Thoracic aorta (tissue), 2 donors: ENCODE measurements at regions not wholly inside any gene's neighbourhood (a gene's known extent, or its start where the extent isn't known, plus 50 kb on each side); places are given as distances from the start of the nearest gene placed in this dataset.

Experiments used
- ATAC-seq: fragments of 150-250 bp; one replicate; pipeline ENCODE4 v1.8.0; 2017; ENCODE audit warnings: low read depth; ENCODE audit not compliant: insufficient number of reproducible peaks, low FRiP score
- DNase-seq: peaks from one replicate; pipeline ENCODE4 v3.0.0-alpha.2; 2020; ENCODE audit warnings: low spot score
- H3K27ac ChIP-seq, 2 donors: fragments of 200-600 bp; sonication (generic); 1 replicate in 1 of 2; 2 replicates in 1 of 2; pipeline ENCODE4 v1.5.1; 2016; ENCODE audit warnings: mild to moderate bottlenecking in 2 of 2, moderate library complexity in 2 of 2
- H3K27me3 ChIP-seq: fragments of 200-600 bp; sonication (generic); replicated peaks from 2 replicates; pipeline ENCODE4 v1.6.0; 2016; ENCODE audit warnings: mild to moderate bottlenecking; ENCODE audit not compliant: insufficient read depth
- H3K36me3 ChIP-seq: fragments of 200-600 bp; sonication (generic); one replicate; pipeline ENCODE4 v1.5.1; 2016
- H3K4me1 ChIP-seq, 2 donors: fragments of 200-600 bp; sonication (generic); 1 replicate in 1 of 2; 2 replicates in 1 of 2; pipeline versions ENCODE4 v1.5.1 to v1.6.0; 2016; ENCODE audit warnings: low read depth in 2 of 2, mild to moderate bottlenecking in 1 of 2; ENCODE audit not compliant: control insufficient read depth in 1 of 2
- H3K4me3 ChIP-seq: fragments of 200-600 bp; sonication (generic); 2 replicates; pipeline ENCODE4 v1.5.1; 2016; ENCODE audit warnings: mild to moderate bottlenecking
- H3K9me3 ChIP-seq: fragments of 200-600 bp; sonication (generic); 2 replicates; pipeline ENCODE4 v1.5.1; 2016
- TF ChIP-seq, protein P1 (sequence below): fragments of 200-600 bp; sonication (generic); IDR thresholded peaks from one replicate; pipeline ENCODE4 v1.5.1; 2019; ENCODE audit warnings: antibody characterized with exemption

DNA sequence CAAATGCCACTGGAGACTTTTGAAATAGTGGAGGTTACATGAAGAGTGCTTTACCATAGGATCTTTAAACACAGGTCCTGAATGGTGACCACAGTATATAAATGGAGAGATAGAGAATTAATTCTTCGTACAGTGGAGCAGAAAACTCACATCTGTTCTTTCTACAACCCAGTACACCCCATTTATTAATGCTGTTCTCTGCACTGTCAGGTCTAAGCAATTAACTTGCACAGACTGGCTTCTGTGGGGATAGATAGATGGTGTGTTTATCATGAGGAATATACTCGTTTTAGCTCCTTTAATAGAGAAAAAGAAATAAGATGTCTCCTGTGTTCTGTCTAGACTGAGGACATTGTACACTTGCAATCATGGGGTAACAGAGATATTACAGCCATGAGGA lies 494.3 kb downstream of the TRHDE start:
- Histone ChIP-seq H3K27ac (no peak overlapping the region), H3K36me3 (no peaks in the 10 kb centered on the region), H3K9me3 (no peaks in the 10 kb centered on the region), H3K4me3 (no peak overlapping the region), H3K27me3 (no peaks in the 10 kb centered on the region), H3K4me1 (no peaks in the 10 kb centered on the region)
- TF ChIP-seq, protein P1, sequence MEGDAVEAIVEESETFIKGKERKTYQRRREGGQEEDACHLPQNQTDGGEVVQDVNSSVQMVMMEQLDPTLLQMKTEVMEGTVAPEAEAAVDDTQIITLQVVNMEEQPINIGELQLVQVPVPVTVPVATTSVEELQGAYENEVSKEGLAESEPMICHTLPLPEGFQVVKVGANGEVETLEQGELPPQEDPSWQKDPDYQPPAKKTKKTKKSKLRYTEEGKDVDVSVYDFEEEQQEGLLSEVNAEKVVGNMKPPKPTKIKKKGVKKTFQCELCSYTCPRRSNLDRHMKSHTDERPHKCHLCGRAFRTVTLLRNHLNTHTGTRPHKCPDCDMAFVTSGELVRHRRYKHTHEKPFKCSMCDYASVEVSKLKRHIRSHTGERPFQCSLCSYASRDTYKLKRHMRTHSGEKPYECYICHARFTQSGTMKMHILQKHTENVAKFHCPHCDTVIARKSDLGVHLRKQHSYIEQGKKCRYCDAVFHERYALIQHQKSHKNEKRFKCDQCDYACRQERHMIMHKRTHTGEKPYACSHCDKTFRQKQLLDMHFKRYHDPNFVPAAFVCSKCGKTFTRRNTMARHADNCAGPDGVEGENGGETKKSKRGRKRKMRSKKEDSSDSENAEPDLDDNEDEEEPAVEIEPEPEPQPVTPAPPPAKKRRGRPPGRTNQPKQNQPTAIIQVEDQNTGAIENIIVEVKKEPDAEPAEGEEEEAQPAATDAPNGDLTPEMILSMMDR = no peak
- ATAC-seq = no peak
- DNase-seq = no peak

DNA sequence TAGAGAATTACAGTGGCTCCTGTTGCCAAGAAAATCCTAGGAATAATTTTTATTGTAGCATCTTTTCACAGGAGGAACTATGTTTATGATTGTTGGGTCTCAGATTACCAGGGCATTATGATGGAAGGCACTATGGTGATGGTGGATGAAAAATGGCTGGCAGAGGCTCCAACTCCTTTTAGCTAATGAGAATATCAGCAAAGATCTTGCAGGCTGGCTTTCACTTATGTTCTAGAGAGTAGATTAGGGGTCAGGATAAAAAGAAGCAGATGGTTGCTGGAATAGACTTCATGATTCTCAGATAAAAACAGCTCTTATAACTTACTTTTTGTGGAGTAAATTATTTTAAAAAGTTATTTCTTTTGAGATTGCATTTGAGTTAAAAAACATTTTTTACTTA lies 501.9 kb downstream of the TRHDE start:
- no peaks in the 10 kb centered on the region for H3K27me3 ChIP-seq
- H3K9me3 ChIP-seq = no peaks in the 10 kb centered on the region
- no peak for DNase-seq
- no peaks in the 10 kb centered on the region for H3K36me3 ChIP-seq
- no peak overlapping the region for H3K27ac ChIP-seq
- TF ChIP-seq, protein P1 = no peak
- no peak overlapping the region for H3K4me3 ChIP-seq
- H3K4me1 ChIP-seq = no peaks in the 10 kb centered on the region
- no peak for ATAC-seq

DNA sequence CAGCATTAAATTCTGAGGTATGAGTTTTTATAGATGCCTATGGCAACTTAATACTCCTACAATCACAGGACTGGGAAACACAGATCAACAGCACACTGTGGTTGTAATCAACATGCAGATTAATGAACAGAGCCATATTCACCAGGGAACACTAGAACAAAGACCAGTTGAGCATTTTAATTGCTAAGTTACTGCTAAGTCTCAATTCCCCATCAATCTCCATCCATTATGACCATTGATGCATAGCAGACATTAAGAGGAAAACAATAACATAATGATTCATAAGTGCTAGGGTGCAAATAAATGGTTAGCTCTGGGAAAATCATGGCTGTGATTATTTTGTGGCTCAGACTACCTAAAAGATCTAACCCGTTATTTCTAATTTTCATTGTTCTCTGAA lies 505.6 kb downstream of the TRHDE start:
- H3K27me3 ChIP-seq = no peaks in the 10 kb centered on the region
- DNase-seq = no peak
- no peak overlapping the region for H3K27ac ChIP-seq
- no peaks in the 10 kb centered on the region for H3K9me3 ChIP-seq
- ATAC-seq = no peak
- no peaks in the 10 kb centered on the region for H3K36me3 ChIP-seq
- H3K4me1 ChIP-seq = no peaks in the 10 kb centered on the region
- H3K4me3 ChIP-seq = no peak overlapping the region
- TF ChIP-seq, protein P1 = no peak

DNA sequence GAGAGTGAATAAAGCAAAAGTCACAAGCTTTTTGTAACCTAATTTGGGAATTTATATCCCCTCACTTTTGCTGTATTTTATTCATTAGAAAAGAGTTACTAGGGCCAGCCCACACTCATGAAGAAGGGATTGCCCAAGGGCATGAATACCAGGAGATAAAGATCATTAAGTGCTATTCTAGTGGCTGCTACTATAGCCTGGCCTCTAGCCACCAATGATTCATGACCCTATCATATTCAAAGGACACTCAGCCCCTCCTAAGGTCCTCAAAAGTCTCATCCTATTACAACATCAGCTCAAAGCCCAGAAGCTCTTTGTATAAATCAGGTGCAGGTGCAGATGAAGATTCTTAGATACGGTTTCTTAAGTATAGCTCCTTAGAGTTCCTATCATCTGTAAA lies 518.1 kb downstream of the TRHDE start:
- Histone ChIP-seq H3K4me3 (no peak overlapping the region), H3K4me1 (no peaks in the 10 kb centered on the region), H3K27ac (no peak overlapping the region), H3K27me3 (no peaks in the 10 kb centered on the region), H3K36me3 (no peaks in the 10 kb centered on the region), H3K9me3 (no peaks in the 10 kb centered on the region)
- DNase-seq = no peak
- TF ChIP-seq, protein P1 = no peak
- no peak for ATAC-seq

DNA sequence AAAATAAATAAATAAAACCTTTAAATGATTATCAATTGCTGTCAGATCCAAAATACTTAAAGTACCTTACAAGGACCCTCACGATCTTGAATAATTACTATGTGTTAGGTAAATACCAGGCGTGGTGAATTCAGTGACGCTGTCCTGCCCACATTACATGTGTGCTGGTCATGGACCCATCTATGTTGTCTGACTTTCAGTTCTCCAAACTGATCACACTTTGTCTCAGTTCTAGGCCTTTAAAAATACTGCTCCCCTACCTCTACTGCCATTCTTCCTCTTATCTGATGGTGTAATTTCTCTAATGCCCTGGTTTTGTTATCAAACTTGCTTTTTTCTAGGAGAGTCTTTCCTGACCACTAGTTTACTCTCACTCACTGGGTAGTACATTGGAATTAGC lies 520.7 kb downstream of the TRHDE start:
- Histone ChIP-seq H3K36me3 (no peaks in the 10 kb centered on the region), H3K27me3 (no peaks in the 10 kb centered on the region), H3K4me3 (no peak overlapping the region), H3K27ac (no peak overlapping the region), H3K4me1 (no peaks in the 10 kb centered on the region), H3K9me3 (no peaks in the 10 kb centered on the region)
- ATAC-seq = no peak
- DNase-seq = no peak
- TF ChIP-seq, protein P1 = no peak
